Mucosa of rectum (tissue), 2 donors: ENCODE measurements at regions not wholly inside any gene's neighbourhood (a gene's known extent, or its start where the extent isn't known, plus 50 kb on each side); places are given as distances from the start of the nearest gene placed in this dataset.

ENCODE experiments used
- H3K27ac ChIP-seq, 2 donors: one replicate each; pipeline ENCODE4 v1.7.0; 2013; ENCODE audit warnings: inconsistent platforms in 2 of 2, low read depth in 2 of 2, low read length in 2 of 2
- H3K27me3 ChIP-seq, 2 donors: one replicate each; pipeline ENCODE4 v1.7.0; 2013; ENCODE audit warnings: low read length in 2 of 2; ENCODE audit not compliant: control insufficient read depth in 2 of 2, insufficient read depth in 2 of 2
- H3K36me3 ChIP-seq, 2 donors: one replicate each; pipeline ENCODE4 v1.7.0; 2013; ENCODE audit warnings: low read length in 2 of 2; ENCODE audit not compliant: control insufficient read depth in 2 of 2, insufficient read depth in 2 of 2
- H3K4me1 ChIP-seq, 2 donors: one replicate each; pipeline ENCODE4 v1.7.0; 2013; ENCODE audit warnings: low read length in 2 of 2, mild to moderate bottlenecking in 1 of 2; ENCODE audit not compliant: control insufficient read depth in 2 of 2, insufficient read depth in 2 of 2
- H3K4me3 ChIP-seq, 2 donors: one replicate each; pipeline ENCODE4 v1.7.0; 2013; ENCODE audit warnings: low read length in 2 of 2
- H3K9ac ChIP-seq, 2 donors: one replicate each; pipeline ENCODE4 v1.7.0; 2013; ENCODE audit warnings: low read length in 2 of 2, low read depth in 1 of 2, mild to moderate bottlenecking in 1 of 2
- H3K9me3 ChIP-seq, 2 donors: one replicate each; pipeline ENCODE4 v1.7.0; 2013; ENCODE audit warnings: low read length in 2 of 2; ENCODE audit not compliant: control insufficient read depth in 2 of 2
- donor health status: healthy.
- donor health status: Normal muscosa, but diverticular disease.

DNA sequence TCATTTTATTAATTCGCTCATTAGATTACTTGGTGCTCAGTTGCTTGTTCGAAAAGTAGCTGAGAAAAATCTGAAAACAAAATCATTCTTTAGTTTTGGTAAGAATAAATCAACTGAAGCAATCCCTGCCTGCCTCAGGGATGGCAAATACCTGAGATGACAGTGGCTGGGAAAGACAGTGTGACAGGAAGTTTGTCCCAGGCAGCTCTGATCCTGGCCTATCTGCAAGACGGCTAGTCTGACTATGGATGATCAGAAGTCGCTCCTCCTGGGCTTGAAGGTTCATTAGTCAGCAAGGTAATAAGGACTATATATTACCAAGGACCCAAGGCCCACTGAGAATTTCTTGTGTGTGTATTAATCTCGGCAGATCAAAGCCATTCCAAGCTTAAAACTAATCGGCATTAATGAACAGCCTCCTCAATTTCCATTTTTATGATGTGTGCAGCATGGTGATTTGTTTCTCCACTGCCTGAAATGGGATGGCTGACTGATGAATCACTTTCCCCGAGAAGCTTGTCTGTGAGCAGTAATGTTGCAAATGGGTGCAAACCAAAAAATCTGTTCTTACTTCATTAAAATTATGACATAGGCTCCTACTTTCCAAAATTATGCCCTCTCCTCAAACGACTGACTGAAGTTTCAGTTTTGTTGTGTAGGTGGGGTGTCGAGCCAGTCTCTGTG lies 199.9 kb downstream of the ACTR3 start:
- Histone ChIP-seq H3K4me1 (no peaks in the 10 kb centered on the region), H3K36me3 (no peaks in the 10 kb centered on the region), H3K27ac (no peak overlapping the region), H3K27me3 (no peaks in the 10 kb centered on the region), H3K4me3 (no peak overlapping the region), H3K9ac (no peak overlapping the region), H3K9me3 (no peaks in the 10 kb centered on the region)

DNA sequence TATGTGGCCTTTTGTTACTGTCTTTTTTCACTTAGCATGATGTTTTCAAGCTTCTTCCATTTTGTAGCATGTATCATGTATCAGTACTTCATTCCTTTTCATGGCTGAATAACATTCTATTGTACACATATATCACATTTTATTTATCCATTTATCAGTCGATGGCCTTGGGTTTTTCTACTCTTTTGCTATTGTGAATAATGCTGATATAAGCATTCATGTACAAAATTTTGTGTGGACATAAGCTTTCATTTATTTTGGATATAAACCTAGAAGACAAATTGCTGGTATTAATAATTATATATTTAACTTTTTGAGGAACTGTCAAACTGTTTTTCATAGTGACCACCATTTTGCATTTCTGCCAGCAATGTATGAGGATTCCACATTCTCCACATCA lies 201.1 kb downstream of the ACTR3 start:
- H3K27me3 ChIP-seq = no peaks in the 10 kb centered on the region

DNA sequence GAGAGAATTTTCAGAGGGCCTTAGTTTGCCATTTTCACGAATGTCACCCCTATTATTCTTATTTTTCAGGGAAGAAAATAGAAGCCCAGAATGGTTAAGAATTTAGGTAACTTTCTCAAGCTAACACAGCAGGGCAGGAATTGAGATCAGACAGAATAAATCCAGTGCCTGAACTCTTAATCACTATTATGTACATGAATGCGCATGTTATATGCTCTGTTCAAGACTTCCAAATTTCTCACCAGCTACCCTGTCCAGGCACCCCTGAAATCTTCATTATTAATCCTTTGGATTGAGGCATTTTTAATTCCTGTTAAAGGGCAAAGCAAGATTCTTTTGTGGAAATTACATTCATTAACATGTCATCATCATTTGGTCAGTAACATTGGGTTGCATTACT lies 218.4 kb downstream of the ACTR3 start:
- no peaks in the 10 kb centered on the region for H3K27me3 ChIP-seq
- no peak overlapping the region for H3K9ac ChIP-seq
- no peaks in the 10 kb centered on the region for H3K36me3 ChIP-seq
- no peak overlapping the region for H3K27ac ChIP-seq
- peaks cover 0 to 2% of the 10 kb centered on the region in 2 donors for H3K9me3 ChIP-seq
- H3K4me1 ChIP-seq = no peaks in the 10 kb centered on the region
- no peak overlapping the region for H3K4me3 ChIP-seq

More for the DNA sequence above, 201.1 kb downstream of the ACTR3 start:
- H3K36me3 ChIP-seq = no peaks in the 10 kb centered on the region
- H3K4me3 ChIP-seq = no peak overlapping the region
- H3K4me1 ChIP-seq = no peaks in the 10 kb centered on the region
- no peak overlapping the region for H3K9ac ChIP-seq
- no peaks in the 10 kb centered on the region for H3K9me3 ChIP-seq
- no peak overlapping the region for H3K27ac ChIP-seq

DNA sequence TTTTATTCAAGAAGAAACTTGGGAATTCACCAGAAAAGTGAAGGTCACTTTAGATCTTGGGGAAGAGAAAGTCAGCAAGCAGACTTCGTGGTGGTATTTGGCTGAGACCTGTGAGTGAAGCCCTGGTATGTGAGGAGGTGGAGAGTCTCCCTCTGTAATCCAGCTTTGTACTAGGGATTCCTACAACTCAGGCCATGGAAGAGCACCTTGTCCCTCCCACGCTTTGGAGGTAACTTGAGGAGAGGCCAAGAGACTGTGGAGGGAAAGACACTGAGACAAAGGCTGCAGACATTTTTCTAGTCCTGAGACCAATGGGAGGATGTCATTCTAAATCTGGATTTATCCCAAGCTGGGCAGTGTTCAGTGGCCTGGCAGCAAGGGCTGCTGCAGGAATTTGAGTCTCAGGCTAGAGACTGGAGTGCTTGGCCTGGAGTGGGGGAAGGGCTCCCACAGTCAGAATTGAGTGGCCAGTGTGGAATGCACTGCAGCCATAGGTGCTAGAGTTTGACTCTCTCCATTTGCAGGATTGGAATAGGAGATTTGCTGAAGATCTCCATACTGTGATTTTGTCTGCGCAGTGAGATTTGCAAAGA lies 219.0 kb downstream of the ACTR3 start:
- Histone ChIP-seq H3K4me1 (no peaks in the 10 kb centered on the region), H3K9ac (no peak overlapping the region)

DNA sequence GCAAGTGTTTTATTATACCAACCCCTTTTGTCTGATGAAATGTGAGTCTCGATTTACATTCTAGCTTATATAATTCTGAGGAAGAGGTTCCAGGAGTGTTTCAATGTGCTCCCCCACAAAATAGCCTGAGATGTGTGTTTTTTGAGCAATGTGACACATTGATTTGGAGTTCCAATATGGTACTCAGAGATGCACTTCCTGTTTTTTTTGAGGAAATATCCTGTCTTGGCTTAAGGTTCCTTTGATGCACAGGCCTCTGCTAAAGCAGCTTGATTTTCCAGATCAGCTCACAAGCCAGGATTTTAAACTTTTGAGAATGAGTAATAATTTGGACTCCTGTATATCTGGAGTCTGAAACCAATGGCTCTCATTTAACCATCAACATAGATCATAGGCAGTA lies 221.4 kb downstream of the ACTR3 start:
- no peaks in the 10 kb centered on the region for H3K27me3 ChIP-seq
- no peaks in the 10 kb centered on the region for H3K9me3 ChIP-seq
- H3K4me3 ChIP-seq = no peak overlapping the region
- no peaks in the 10 kb centered on the region for H3K4me1 ChIP-seq
- no peaks in the 10 kb centered on the region for H3K36me3 ChIP-seq
- H3K27ac ChIP-seq = no peak overlapping the region
- H3K9ac ChIP-seq = no peak overlapping the region

More for the DNA sequence above, 219.0 kb downstream of the ACTR3 start:
- no peak overlapping the region for H3K27ac ChIP-seq
- H3K9me3 ChIP-seq = no peaks in the 10 kb centered on the region
- H3K27me3 ChIP-seq = no peaks in the 10 kb centered on the region
- no peaks in the 10 kb centered on the region for H3K36me3 ChIP-seq
- H3K4me3 ChIP-seq = no peak overlapping the region

DNA sequence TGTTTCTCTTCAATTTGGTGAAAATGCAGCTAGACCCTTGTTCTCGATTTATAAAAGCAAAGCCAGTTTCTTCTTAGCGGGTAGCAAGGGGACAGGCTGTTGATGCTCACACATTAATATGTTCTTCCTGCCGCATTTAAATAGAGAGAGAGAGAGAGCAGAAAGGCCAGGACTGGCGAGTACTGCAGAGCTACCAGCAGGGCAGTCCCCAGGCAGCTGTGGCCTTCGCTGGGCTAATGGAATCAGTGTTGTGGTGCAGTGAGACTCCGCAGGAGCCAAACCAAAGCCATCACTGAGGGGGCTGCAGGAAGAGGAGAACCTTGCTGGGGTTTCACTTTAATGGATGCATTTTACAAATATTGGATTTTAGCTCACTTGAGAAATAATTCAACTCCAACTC lies 223.6 kb downstream of the ACTR3 start:
- Histone ChIP-seq H3K4me1 (no peaks in the 10 kb centered on the region), H3K27me3 (no peaks in the 10 kb centered on the region), H3K9ac (no peak overlapping the region), H3K27ac (no peak overlapping the region), H3K36me3 (no peaks in the 10 kb centered on the region), H3K9me3 (no peaks in the 10 kb centered on the region), H3K4me3 (no peak overlapping the region)

DNA sequence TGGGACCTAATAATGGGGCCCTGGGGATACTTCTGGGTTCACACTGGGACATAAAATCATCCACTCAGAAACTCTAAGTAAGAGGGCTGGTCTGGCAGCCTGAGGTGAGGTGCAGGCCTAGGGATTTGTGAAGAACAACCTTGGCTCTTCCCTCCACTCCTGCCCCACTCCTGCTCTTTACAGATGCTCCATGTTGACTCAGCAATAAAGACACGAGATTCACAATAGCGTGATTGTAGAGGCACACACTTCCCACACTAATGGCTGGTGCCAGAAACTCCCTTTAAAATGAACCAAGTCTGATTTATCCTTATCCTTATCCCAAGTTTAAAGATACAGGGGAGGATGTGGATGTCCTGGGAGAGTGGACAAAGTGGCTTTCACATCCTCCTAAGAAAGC lies 228.2 kb downstream of the ACTR3 start:
- no peak overlapping the region for H3K27ac ChIP-seq
- no peaks in the 10 kb centered on the region for H3K27me3 ChIP-seq
- H3K9me3 ChIP-seq = no peaks in the 10 kb centered on the region
- no peaks in the 10 kb centered on the region for H3K36me3 ChIP-seq
- no peaks in the 10 kb centered on the region for H3K4me1 ChIP-seq
- no peak overlapping the region for H3K9ac ChIP-seq
- H3K4me3 ChIP-seq = no peak overlapping the region

DNA sequence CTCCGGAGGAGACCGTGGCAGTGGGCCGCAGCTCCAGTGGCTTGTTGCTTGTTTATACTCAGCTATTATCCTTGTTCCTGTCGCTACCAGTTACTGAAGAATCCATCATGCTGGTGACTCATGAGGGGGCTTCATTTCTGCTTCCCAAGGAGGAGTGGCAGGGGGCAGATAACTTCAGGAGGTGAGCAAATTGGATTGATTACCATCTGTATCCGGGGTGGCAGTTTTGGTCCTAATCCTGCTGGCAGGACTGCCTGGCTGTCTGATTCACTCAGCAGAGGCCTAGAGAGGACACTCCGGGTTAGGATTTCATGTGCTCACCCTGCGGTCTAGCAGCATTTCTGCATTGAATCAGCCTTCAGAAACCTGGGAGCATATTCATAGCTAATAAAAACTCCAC lies 230.0 kb downstream of the ACTR3 start:
- no peaks in the 10 kb centered on the region for H3K27me3 ChIP-seq
- no peaks in the 10 kb centered on the region for H3K4me1 ChIP-seq
- H3K27ac ChIP-seq = no peak overlapping the region
- no peak overlapping the region for H3K4me3 ChIP-seq
- no peaks in the 10 kb centered on the region for H3K36me3 ChIP-seq
- no peaks in the 10 kb centered on the region for H3K9me3 ChIP-seq
- H3K9ac ChIP-seq = no peak overlapping the region

DNA sequence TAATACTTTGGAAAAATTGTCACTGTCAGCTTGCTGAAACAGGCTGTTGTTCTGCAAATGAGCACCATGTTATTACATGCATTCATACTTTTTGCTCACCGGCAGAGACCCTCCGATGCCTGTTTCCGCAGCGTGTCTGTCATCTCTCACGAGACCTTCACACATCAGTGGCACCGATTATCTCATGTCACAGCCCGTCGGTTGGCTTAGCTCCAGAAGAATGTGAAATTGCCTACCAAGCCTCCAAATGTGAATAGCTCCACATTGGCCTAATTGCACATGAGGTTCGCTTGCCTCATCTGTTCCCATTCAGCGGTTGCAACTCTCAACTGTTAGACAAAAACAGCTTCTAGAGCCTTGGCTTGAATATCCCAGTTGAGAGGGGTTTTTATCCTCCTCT lies 233.0 kb downstream of the ACTR3 start:
- H3K36me3 ChIP-seq = no peaks in the 10 kb centered on the region
- no peaks in the 10 kb centered on the region for H3K27me3 ChIP-seq
- no peak overlapping the region for H3K4me3 ChIP-seq
- no peak overlapping the region for H3K9ac ChIP-seq
- H3K27ac ChIP-seq = no peak overlapping the region
- H3K4me1 ChIP-seq = no peaks in the 10 kb centered on the region
- no peaks in the 10 kb centered on the region for H3K9me3 ChIP-seq

DNA sequence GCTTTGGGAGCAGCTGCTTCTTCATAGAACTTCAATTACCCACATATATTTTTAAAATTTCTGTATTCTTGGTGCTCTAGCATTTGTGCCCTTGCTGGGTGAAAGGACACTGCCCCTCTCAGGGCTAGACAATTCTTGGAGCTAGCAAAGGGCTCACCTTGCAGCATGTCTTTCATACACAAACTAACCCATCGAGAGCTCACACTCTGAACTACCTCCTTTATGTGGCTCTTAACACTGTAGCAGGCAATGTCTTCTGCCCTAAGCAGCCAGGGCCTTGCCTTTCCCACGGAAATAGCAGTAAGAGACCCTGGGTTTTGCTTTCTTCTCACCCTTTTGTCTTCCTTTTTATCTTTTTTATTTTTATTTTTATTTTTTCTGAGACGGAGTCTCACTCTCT lies 234.0 kb downstream of the ACTR3 start:
- Histone ChIP-seq H3K36me3 (no peaks in the 10 kb centered on the region), H3K4me1 (no peaks in the 10 kb centered on the region), H3K27ac (no peak overlapping the region), H3K4me3 (no peak overlapping the region), H3K27me3 (no peaks in the 10 kb centered on the region), H3K9me3 (no peaks in the 10 kb centered on the region), H3K9ac (no peak overlapping the region)
